Sigmoid colon (tissue), 4 donors: ENCODE measurements at regions not wholly inside any gene's neighbourhood (a gene's known extent, or its start where the extent isn't known, plus 50 kb on each side); places are given as distances from the start of the nearest gene placed in this dataset.

Source experiments
- POLR2AphosphoS5 ChIP-seq, 4 donors: sonication (generic); formaldehyde crosslinking; IDR thresholded peaks; one replicate each; pipeline ENCODE4 v1.6.1; 2017; ENCODE audit warnings: antibody characterized with exemption in 4 of 4
- TF ChIP-seq, protein P1 (sequence below), 4 experiments: fragments of 450-650 bp in 3 of 4; fragments of 200-600 bp in 1 of 4; IDR thresholded peaks; one replicate each; pipeline ENCODE4 v1.5.1; 2016 to 2019; ENCODE audit warnings: antibody characterized with exemption in 4 of 4, mild to moderate bottlenecking in 3 of 4, moderate library complexity in 2 of 4

DNA sequence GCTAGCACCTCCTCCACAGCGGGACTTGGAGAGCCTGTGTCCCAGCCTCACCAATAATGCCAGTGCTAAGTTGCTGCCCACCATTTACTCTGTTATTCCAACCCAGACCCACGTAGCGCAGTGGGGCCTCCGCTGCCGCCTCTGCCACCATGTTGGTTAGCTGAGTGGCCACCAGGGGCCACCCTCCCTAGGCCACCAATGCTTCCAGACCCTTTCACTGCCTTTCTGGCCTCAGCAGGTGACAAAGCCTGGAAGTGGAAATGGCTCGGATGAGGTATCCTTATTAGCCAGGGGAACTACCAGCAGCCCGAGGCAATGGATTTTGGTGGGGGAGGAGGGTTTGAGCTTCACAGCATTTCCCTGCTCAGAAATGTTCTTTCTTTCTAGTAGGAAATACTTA is 110.1 kb downstream of the OSTF1 start:
- TF ChIP-seq, protein P1, sequence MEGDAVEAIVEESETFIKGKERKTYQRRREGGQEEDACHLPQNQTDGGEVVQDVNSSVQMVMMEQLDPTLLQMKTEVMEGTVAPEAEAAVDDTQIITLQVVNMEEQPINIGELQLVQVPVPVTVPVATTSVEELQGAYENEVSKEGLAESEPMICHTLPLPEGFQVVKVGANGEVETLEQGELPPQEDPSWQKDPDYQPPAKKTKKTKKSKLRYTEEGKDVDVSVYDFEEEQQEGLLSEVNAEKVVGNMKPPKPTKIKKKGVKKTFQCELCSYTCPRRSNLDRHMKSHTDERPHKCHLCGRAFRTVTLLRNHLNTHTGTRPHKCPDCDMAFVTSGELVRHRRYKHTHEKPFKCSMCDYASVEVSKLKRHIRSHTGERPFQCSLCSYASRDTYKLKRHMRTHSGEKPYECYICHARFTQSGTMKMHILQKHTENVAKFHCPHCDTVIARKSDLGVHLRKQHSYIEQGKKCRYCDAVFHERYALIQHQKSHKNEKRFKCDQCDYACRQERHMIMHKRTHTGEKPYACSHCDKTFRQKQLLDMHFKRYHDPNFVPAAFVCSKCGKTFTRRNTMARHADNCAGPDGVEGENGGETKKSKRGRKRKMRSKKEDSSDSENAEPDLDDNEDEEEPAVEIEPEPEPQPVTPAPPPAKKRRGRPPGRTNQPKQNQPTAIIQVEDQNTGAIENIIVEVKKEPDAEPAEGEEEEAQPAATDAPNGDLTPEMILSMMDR (IDR thresholded peaks at IDR 0.05), result no peak
- no peak for TF ChIP-seq POLR2AphosphoS5 (IDR thresholded peaks at IDR 0.05)
